ENCODE measurements at regions not wholly inside any gene's neighbourhood (a gene's known extent, or its start where the extent isn't known, plus 50 kb on each side); places are given as distances from the start of the nearest gene placed in this dataset.
A peak's percentile ranks its signal among the peaks of the same experiment; 100 is the strongest.
"Not testable (repeated sequence)": the region's sequence is repeated elsewhere in the genome, so short reads cannot be mapped to it uniquely, and the experiment has no call there.

DNA sequence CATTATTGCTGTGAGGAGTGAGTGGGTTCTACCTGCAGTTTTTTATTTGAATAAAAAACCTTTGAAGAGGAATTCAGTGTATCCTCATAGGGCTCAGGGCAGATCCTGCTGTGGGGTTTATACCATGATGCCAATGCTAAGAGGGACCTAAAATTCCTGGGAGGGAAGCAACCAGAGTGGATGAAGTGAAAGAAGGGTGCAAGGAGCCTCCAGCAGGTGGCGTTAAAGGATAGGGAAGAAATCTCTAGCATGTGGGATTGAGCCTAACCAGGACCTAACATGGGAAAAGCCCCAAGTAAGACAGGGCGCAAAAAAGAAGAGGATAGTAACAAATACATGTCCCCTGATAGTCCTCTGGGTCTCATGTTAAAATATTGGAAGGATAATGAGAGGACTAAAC, 445.7 kb downstream of the CCT8L2 start:
- H3K27me3 ChIP-seq (replicated peaks in 1 of 4; ENCODE audit: control insufficient read depth in 3 of 4, extremely low read depth in 1 of 4, insufficient read depth in 3 of 4, low read length in 3 of 4); H3K23me2 ChIP-seq (ENCODE audit: low read depth, low read length); H3K79me1 ChIP-seq (ENCODE audit: low read depth, low read length); H2AFZ ChIP-seq (ENCODE audit: low read length); FAIRE-seq; H4K5ac ChIP-seq (ENCODE audit: insufficient read length, low read depth, low read length); H3K18ac ChIP-seq (ENCODE audit: extremely low read depth, low read length); H2BK120ac ChIP-seq (replicated peaks; ENCODE audit: low read depth, low read length); H2BK5ac ChIP-seq (ENCODE audit: low read depth, low read length); H4K8ac ChIP-seq (ENCODE audit: extremely low read depth, insufficient read depth, low read length); H2AK5ac ChIP-seq (ENCODE audit: low read depth, low read length); H3K14ac ChIP-seq (ENCODE audit: insufficient read length); H3K36me3 ChIP-seq (ENCODE audit: control insufficient read depth in 2 of 4, insufficient read depth in 4 of 4, low read length in 3 of 4); H3K27ac ChIP-seq (ENCODE audit: low read depth, low read length); H2BK20ac ChIP-seq (ENCODE audit: low read length); H3K4me2 ChIP-seq (ENCODE audit: insufficient read depth in 1 of 2, low read depth in 2 of 2, low read length in 2 of 2); H4K20me1 ChIP-seq (replicated peaks in 1 of 2; ENCODE audit: control insufficient read depth in 1 of 2, insufficient read depth in 2 of 2, low read length in 2 of 2); H3K4ac ChIP-seq (replicated peaks; ENCODE audit: insufficient read length, low read depth, low read length); H3K4me3 ChIP-seq (ENCODE audit: extremely low read depth in 1 of 4, insufficient read depth in 2 of 4, low read depth in 3 of 4, low read length in 4 of 4); H3K4me1 ChIP-seq (replicated peaks in 1 of 4; ENCODE audit: control insufficient read depth in 3 of 4, insufficient read depth in 4 of 4, low read length in 3 of 4); H3K79me2 ChIP-seq (ENCODE audit: control insufficient read depth in 1 of 2, insufficient read depth in 2 of 2, low read length in 2 of 2); CTCF ChIA-PET (ENCODE audit: partially characterized antibody); H3K23ac ChIP-seq (ENCODE audit: insufficient read length); H2BK15ac ChIP-seq (ENCODE audit: low read length); H4K91ac ChIP-seq (replicated peaks; ENCODE audit: insufficient read length, low read length); POLR2A ChIA-PET (ENCODE audit: partially characterized antibody); H3K9ac ChIP-seq (replicated peaks in 1 of 4; ENCODE audit: extremely low read depth in 1 of 4, low read depth in 3 of 4, low read length in 3 of 4); H3K56ac ChIP-seq (replicated peaks; ENCODE audit: insufficient read length, low read depth, low read length); H2BK12ac ChIP-seq (ENCODE audit: low read depth, low read length): not testable (repeated sequence)
- peak; percentile 25 to 28 for TF ChIP-seq RAD21 (IDR thresholded peaks at IDR 0.05 in 1 of 2, conservative IDR thresholded peaks at IDR 0.05 in 1 of 2; ENCODE audit: low read depth in 2 of 2, low read length in 2 of 2)
- 45% methylated on average over 2 of the region's 2 CpGs; no CpG with 5 or more reads in 1 of the 2 experiments for WGBS, 2 experiments (ENCODE audit: extremely low coverage in 1 of 2, insufficient coverage in 1 of 2, insufficient read length in 1 of 2, insufficient replicate concordance in 2 of 2, low coverage in 1 of 2, low lambda C conversion rate in 2 of 2, missing lambda C conversion rate in 1 of 2)
- DNase-seq (ENCODE audit: low read depth in 1 of 2, low spot score in 2 of 2): peak in 1 of 2 experiments; percentile 35
- H3K9me3 ChIP-seq (ENCODE audit: insufficient read depth in 2 of 2, low read depth in 1 of 2, low read length in 1 of 2): peaks cover 9 to 32% of the 10 kb centered on the region in 2 experiments; a peak in 3 of 4 replicates

DNA sequence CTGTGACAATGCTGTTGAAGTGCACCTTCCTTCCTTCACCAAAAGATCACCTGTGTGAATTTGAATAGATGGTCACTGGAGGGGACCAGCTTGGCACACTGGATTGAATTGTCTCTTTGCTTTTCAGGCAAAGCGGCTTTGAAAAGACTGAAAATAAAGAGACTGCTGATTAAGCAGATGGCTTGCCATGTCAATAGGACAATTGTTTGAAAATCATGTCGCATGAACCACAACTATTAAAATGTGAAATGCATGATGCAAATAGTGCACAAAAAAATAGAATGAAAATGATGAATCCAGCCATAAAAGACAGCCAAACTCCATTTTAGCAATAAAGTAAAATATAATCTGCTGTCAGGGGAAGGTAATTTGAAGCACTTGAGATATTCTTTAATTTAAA, 415.3 kb downstream of the CCT8L2 start:
- CTCF ChIA-PET (ENCODE audit: partially characterized antibody): not testable (repeated sequence)
- 71% methylated on average over 2 of the region's 2 CpGs; no CpG with 5 or more reads in 1 of the 2 experiments for WGBS, 2 experiments (ENCODE audit: extremely low coverage in 1 of 2, insufficient coverage in 1 of 2, insufficient read length in 1 of 2, insufficient replicate concordance in 2 of 2, low coverage in 1 of 2, low lambda C conversion rate in 2 of 2, missing lambda C conversion rate in 1 of 2)

More for the DNA sequence above, 415.3 kb downstream of the CCT8L2 start:
- H2AK5ac ChIP-seq (ENCODE audit: low read depth, low read length); H4K91ac ChIP-seq (replicated peaks; ENCODE audit: insufficient read length, low read length); H3K27me3 ChIP-seq (replicated peaks in 1 of 4; ENCODE audit: control insufficient read depth in 3 of 4, extremely low read depth in 1 of 4, insufficient read depth in 3 of 4, low read length in 3 of 4); H3K27ac ChIP-seq (ENCODE audit: low read depth, low read length); H3K23ac ChIP-seq (ENCODE audit: insufficient read length); H4K5ac ChIP-seq (ENCODE audit: insufficient read length, low read depth, low read length); H3K56ac ChIP-seq (replicated peaks; ENCODE audit: insufficient read length, low read depth, low read length); H2BK12ac ChIP-seq (ENCODE audit: low read depth, low read length); H3K4me3 ChIP-seq (ENCODE audit: extremely low read depth in 1 of 4, insufficient read depth in 2 of 4, low read depth in 3 of 4, low read length in 4 of 4); H3K9ac ChIP-seq (replicated peaks in 1 of 4; ENCODE audit: extremely low read depth in 1 of 4, low read depth in 3 of 4, low read length in 3 of 4); FAIRE-seq; H2BK15ac ChIP-seq (ENCODE audit: low read length); H4K20me1 ChIP-seq (replicated peaks in 1 of 2; ENCODE audit: control insufficient read depth in 1 of 2, insufficient read depth in 2 of 2, low read length in 2 of 2); POLR2A ChIA-PET (ENCODE audit: partially characterized antibody); H3K14ac ChIP-seq (ENCODE audit: insufficient read length); H3K79me2 ChIP-seq (ENCODE audit: control insufficient read depth in 1 of 2, insufficient read depth in 2 of 2, low read length in 2 of 2); H3K23me2 ChIP-seq (ENCODE audit: low read depth, low read length); H2AFZ ChIP-seq (ENCODE audit: low read length); H2BK20ac ChIP-seq (ENCODE audit: low read length); H2BK5ac ChIP-seq (ENCODE audit: low read depth, low read length); H3K4me2 ChIP-seq (ENCODE audit: insufficient read depth in 1 of 2, low read depth in 2 of 2, low read length in 2 of 2); H3K79me1 ChIP-seq (ENCODE audit: low read depth, low read length); H3K18ac ChIP-seq (ENCODE audit: extremely low read depth, low read length); DNase-seq (ENCODE audit: low read depth in 1 of 2, low spot score in 2 of 2); H4K8ac ChIP-seq (ENCODE audit: extremely low read depth, insufficient read depth, low read length); H3K4me1 ChIP-seq (replicated peaks in 1 of 4; ENCODE audit: control insufficient read depth in 3 of 4, insufficient read depth in 4 of 4, low read length in 3 of 4); H3K36me3 ChIP-seq (ENCODE audit: control insufficient read depth in 2 of 4, insufficient read depth in 4 of 4, low read length in 3 of 4); H3K4ac ChIP-seq (replicated peaks; ENCODE audit: insufficient read length, low read depth, low read length); H2BK120ac ChIP-seq (replicated peaks; ENCODE audit: low read depth, low read length): not testable (repeated sequence)
- peaks cover 0 to 15% of the 10 kb centered on the region in 2 experiments; a peak in 2 of 4 replicates for H3K9me3 ChIP-seq (ENCODE audit: insufficient read depth in 2 of 2, low read depth in 1 of 2, low read length in 1 of 2)
